HepG2 (cell line): ENCODE measurements at regions not wholly inside any gene's neighbourhood (a gene's known extent, or its start where the extent isn't known, plus 50 kb on each side); places are given as distances from the start of the nearest gene placed in this dataset.

ENCODE experiments used
- ATAC-seq: fragments of 200-7000 bp; cut with Tn5 transposase; 3 replicates; pipeline ENCODE4 v1.9.1; 2020; ENCODE audit warnings: mild to moderate bottlenecking, moderate library complexity
- BruUV-seq: library from RNA; stranded (reverse); fragments of 400-500 nt; replicated peaks from 2 replicates; lab custom pipeline; 2021; lab: Mats Ljungman, UMichigan
- CTCF ChIA-PET: fragments of 300-600 bp; formaldehyde crosslinking; extraction: SDS; loops from one replicate; lab custom pipeline; 2021; ENCODE audit warnings: low total read pairs, inconsistent platforms, low intra/inter-chr PET ratio; lab: Yijun Ruan, JAX
- POLR2A ChIA-PET: fragments of 350-600 bp; sonication (Branson Sonifier 250); formaldehyde crosslinking; loops from one replicate; lab custom pipeline; 2020; ENCODE audit warnings: antibody characterized with exemption, inconsistent platforms; lab: Yijun Ruan, JAX
- DNase-seq: peaks from one replicate; pipeline ENCODE4 v3.0.0-alpha.2; 2015; ENCODE audit warnings: low spot score
- FAIRE-seq: peaks from 3 replicates; lab custom pipeline; 2011; peaks lifted over from hg19 to GRCh38; lab: Jason Lieb, UNC
- H2AFZ ChIP-seq: one replicate; pipeline ENCODE4 v1.6.1; 2011; ENCODE audit warnings: low read length, inconsistent platforms
- H3K27ac ChIP-seq: fragments of 300-600 bp; 3 replicates; pipeline ENCODE4 v1.8.0; 2011; ENCODE audit warnings: mixed run types, mild to moderate bottlenecking, mixed read lengths, low read length, inconsistent platforms; ENCODE audit not compliant: insufficient read depth; ENCODE audit errors: extremely low read length
- H3K27me3 ChIP-seq, 2 experiments: fragments of 200-600 bp in 1 of 2; 2 replicates in 1 of 2; 3 replicates in 1 of 2; pipeline versions ENCODE4 v1.6.0 to v1.8.0; 2011; ENCODE audit warnings: low read length in 2 of 2, mild to moderate bottlenecking in 2 of 2, moderate library complexity in 2 of 2, inconsistent platforms in 1 of 2; ENCODE audit not compliant: insufficient read depth in 2 of 2, control insufficient read depth in 1 of 2
- H3K36me3 ChIP-seq, 2 experiments: fragments of 200-600 bp in 1 of 2; replicated peaks in 1 of 2; 2 replicates in 1 of 2; 3 replicates in 1 of 2; pipeline versions ENCODE4 v1.5.1 to v1.8.0; 2011; ENCODE audit warnings: low read length in 2 of 2, inconsistent platforms in 1 of 2; ENCODE audit not compliant: insufficient read depth in 2 of 2, control insufficient read depth in 1 of 2
- H3K4me1 ChIP-seq: 2 replicates; pipeline ENCODE4 v1.5.1; 2012; ENCODE audit warnings: low read length, inconsistent platforms; ENCODE audit not compliant: insufficient read depth
- H3K4me2 ChIP-seq: 2 replicates; pipeline ENCODE4 v1.6.0; 2011; ENCODE audit warnings: low read depth, low read length, inconsistent platforms
- H3K4me3 ChIP-seq, 3 experiments: fragments of 200-600 bp in 1 of 3; sonication (generic), shearing (Covaris generic) in 1 of 3; replicated peaks in 1 of 3; 2 replicates each; pipeline ENCODE4 v1.5.1; 2011 to 2016; ENCODE audit warnings: low read length in 3 of 3, inconsistent platforms in 2 of 3, low read depth in 2 of 3, mild to moderate bottlenecking in 2 of 3, control low read depth in 1 of 3, mixed read lengths in 1 of 3; ENCODE audit not compliant: insufficient read depth in 1 of 3
- H3K79me2 ChIP-seq: one replicate; pipeline ENCODE4 v1.6.1; 2011; ENCODE audit warnings: low read length, inconsistent platforms; ENCODE audit not compliant: insufficient read depth
- H3K9ac ChIP-seq: 2 replicates; pipeline ENCODE4 v1.6.0; 2011; ENCODE audit warnings: mild to moderate bottlenecking, low read depth, low read length, inconsistent platforms; ENCODE audit not compliant: insufficient read depth
- H3K9me3 ChIP-seq: 2 replicates; pipeline ENCODE4 v1.5.1; 2012; ENCODE audit warnings: mild to moderate bottlenecking, low read length
- H4K20me1 ChIP-seq: 2 replicates; pipeline ENCODE4 v1.6.0; 2011; ENCODE audit warnings: inconsistent platforms, mild to moderate bottlenecking, low read length, moderate library complexity; ENCODE audit not compliant: insufficient read depth
- BATF2 ChIP-seq: sonication (generic); formaldehyde crosslinking; IDR thresholded peaks from 2 replicates; pipeline ENCODE4 v1.8.0; 2022; ENCODE audit warnings: mild to moderate bottlenecking, missing genetic modification reagents, moderate library complexity
- CAMTA2 ChIP-seq: sonication (generic); formaldehyde crosslinking; IDR thresholded peaks from 2 replicates; pipeline ENCODE4 v1.4.0; 2020; ENCODE audit warnings: mild to moderate bottlenecking, missing genetic modification reagents, borderline replicate concordance
- EEA1 ChIP-seq: sonication (generic); formaldehyde crosslinking; IDR thresholded peaks from 2 replicates; pipeline ENCODE4 v1.5.1; 2020; ENCODE audit warnings: mild to moderate bottlenecking, missing genetic modification reagents, borderline replicate concordance
- IRX3 ChIP-seq: sonication (generic); formaldehyde crosslinking; IDR thresholded peaks from 2 replicates; pipeline ENCODE4 v1.8.1; 2023; ENCODE audit warnings: mild to moderate bottlenecking, low read depth, missing genetic modification reagents, borderline replicate concordance
- KAT8 ChIP-seq: IDR thresholded peaks from 2 replicates; pipeline ENCODE4 v1.6.1; 2016; ENCODE audit warnings: missing genetic modification reagents, missing compliant biosample characterization
- MAFK ChIP-seq, 2 experiments: IDR thresholded peaks in 1 of 2; conservative IDR thresholded peaks in 1 of 2; 2 replicates each; pipeline ENCODE4 v1.6.1; 2011; ENCODE audit warnings: improper control_type of control experiment in 2 of 2, low read length in 2 of 2
- PRMT3 ChIP-seq: sonication (generic); formaldehyde crosslinking; IDR thresholded peaks from 2 replicates; pipeline ENCODE4 v1.8.1; 2022; ENCODE audit warnings: low read depth, mild to moderate bottlenecking, moderate library complexity, missing genetic modification reagents, borderline replicate concordance
- SP2 ChIP-seq: sonication (generic); formaldehyde crosslinking; IDR thresholded peaks from 2 replicates; pipeline ENCODE4 v1.5.1; 2020; ENCODE audit warnings: mild to moderate bottlenecking, missing genetic modification reagents
- TAF1 ChIP-seq: sonication (generic); formaldehyde crosslinking; IDR thresholded peaks from 2 replicates; pipeline ENCODE4 v1.4.0; 2020; ENCODE audit warnings: missing genetic modification reagents
- TEAD2 ChIP-seq: sonication (generic); formaldehyde crosslinking; IDR thresholded peaks from 2 replicates; pipeline ENCODE4 v1.9.0; 2021; ENCODE audit warnings: missing genetic modification reagents
- ZBTB38 ChIP-seq: sonication (generic); formaldehyde crosslinking; IDR thresholded peaks from 2 replicates; pipeline ENCODE4 v1.5.1; 2020; ENCODE audit warnings: mild to moderate bottlenecking, missing genetic modification reagents
- ZFYVE20 ChIP-seq: sonication (generic); formaldehyde crosslinking; IDR thresholded peaks from 2 replicates; pipeline ENCODE4 v1.8.0; 2023; ENCODE audit warnings: low read depth, mild to moderate bottlenecking, moderate library complexity, missing genetic modification reagents, borderline replicate concordance
- ZNF563 ChIP-seq: sonication (generic); formaldehyde crosslinking; IDR thresholded peaks from 2 replicates; pipeline ENCODE4 v1.8.0; 2022; ENCODE audit warnings: mild to moderate bottlenecking, moderate library complexity, missing genetic modification reagents
- ZNF564 ChIP-seq: sonication (generic); formaldehyde crosslinking; IDR thresholded peaks from 2 replicates; pipeline ENCODE4 v1.8.1; 2023; ENCODE audit warnings: mild to moderate bottlenecking, missing genetic modification reagents
- ZNF607 ChIP-seq: sonication (generic); formaldehyde crosslinking; IDR thresholded peaks from 2 replicates; pipeline ENCODE4 v1.5.1; 2020; ENCODE audit warnings: missing genetic modification reagents, mild to moderate bottlenecking, borderline replicate concordance
- ZNF7 ChIP-seq: IDR thresholded peaks from 2 replicates; pipeline ENCODE4 v1.6.1; 2016; ENCODE audit warnings: missing biosample characterization, missing genetic modification reagents
- ZNF704 ChIP-seq: sonication (generic); formaldehyde crosslinking; IDR thresholded peaks from 2 replicates; pipeline ENCODE4 v1.8.1; 2023; ENCODE audit warnings: mild to moderate bottlenecking, inconsistent platforms, moderate library complexity, missing genetic modification reagents, borderline replicate concordance
- ZNF724P ChIP-seq: sonication (generic); formaldehyde crosslinking; IDR thresholded peaks from 2 replicates; pipeline ENCODE4 v1.8.0; 2022; ENCODE audit warnings: missing genetic modification reagents, borderline replicate concordance
- WGBS: methylation state at CpG from one replicate; pipeline ENCODE4 v1.1.6; 2017; ENCODE audit warnings: low lambda C conversion rate; 5-methylcytosine and 5-hydroxymethylcytosine counted together
- in situ Hi-C: cut with HindIII; loops from 2 replicates; pipeline ENCODE4 v1.10.0; 2017; ENCODE audit warnings: low pct_unique_long_range_greater_than_20kb; ENCODE audit not compliant: extremely low pct_ligation_motif_present
- intact Hi-C: fragments of 100-400 bp; cut with micrococcal nuclease; formaldehyde crosslinking; loops from one replicate; pipeline ENCODE4 v1.10.0; 2022; ENCODE audit not compliant: unreplicated experiment

GRCh38 chr7:24462984-24463383 is 110.3 kb upstream of the PALS2 start:
- Histone ChIP-seq H3K4me3 (no peak overlapping the region), H3K79me2 (no peaks in the 10 kb centered on the region), H3K9ac (no peak overlapping the region), H3K36me3 (no peaks in the 10 kb centered on the region), H3K9me3 (no peaks in the 10 kb centered on the region), H3K27me3 (no peaks in the 10 kb centered on the region), H2AFZ (no peak overlapping the region), H4K20me1 (no peaks in the 10 kb centered on the region), H3K27ac (no peak overlapping the region), H3K4me1 (peaks cover 13% of the 10 kb centered on the region), H3K4me2 (no peak overlapping the region)
- BruUV-seq, result no TSS peak
- ChIA-PET POLR2A (no interaction called here), CTCF (no interaction called here)
- ATAC-seq, result no peak
- 90% methylated on average over 2 of the region's 2 CpGs for WGBS
- no peak for DNase-seq
- in situ Hi-C loops (no loop called here), intact Hi-C loops (loop anchor here (10.0 kb wide), 1 partner anchor 202 kb away; no protein-coding TSS in a partner anchor)
- FAIRE-seq, result no peak
- TF ChIP-seq KAT8 (no peak), ZFYVE20 (CRISPR knock-in tag) (no peak), PRMT3 (CRISPR knock-in tag) (no peak), ZNF724P (no peak), SP2 (CRISPR knock-in tag) (no peak), ZNF7 (CRISPR knock-in tag) (no peak), ZNF563 (no peak), ZNF704 (CRISPR knock-in tag) (no peak), TEAD2 (CRISPR knock-in tag) (no peak), IRX3 (CRISPR knock-in tag) (no peak), CAMTA2 (no peak), BATF2 (CRISPR knock-in tag) (no peak), MAFK (conservative IDR thresholded peaks at IDR 0.05 in 1 of 2, IDR thresholded peaks at IDR 0.05 in 1 of 2; ENCODE audit: low read length in 2 of 2) (no peak), ZBTB38 (CRISPR knock-in tag) (no peak), ZNF564 (CRISPR knock-in tag) (no peak), TAF1 (CRISPR knock-in tag) (no peak), EEA1 (no peak), ZNF607 (CRISPR knock-in tag) (no peak)
